GM18517 (cell line): ENCODE measurements at regions not wholly inside any gene's neighbourhood (a gene's known extent, or its start where the extent isn't known, plus 50 kb on each side); places are given as distances from the start of the nearest gene placed in this dataset.
A peak's percentile ranks its signal among the peaks of the same experiment; 100 is the strongest.

Source experiments
- ATAC-seq: cut with Tn5 transposase; IDR thresholded peaks from one replicate; pipeline ENCODE4 v1.9.1; 2021; ENCODE audit warnings: mild to moderate bottlenecking, moderate library complexity; ENCODE audit not compliant: unreplicated experiment

- ATAC-seq: no peak
These were observed 59.9 kb upstream of the IL2 start for GRCh38 chr4:122516376-122516775.

- ATAC-seq: no peak
These were observed 58.1 kb upstream of the IL2 start for GRCh38 chr4:122514671-122515070.

- ATAC-seq: no peak
These were observed 55.9 kb upstream of the IL2 start for GRCh38 chr4:122512430-122512829.

- ATAC-seq: peak; percentile 56
These were observed 51.6 kb upstream of the IL2 start for GRCh38 chr4:122508083-122508482.
